Mucosa of descending colon (tissue), 3 donors: ENCODE measurements at regions not wholly inside any gene's neighbourhood (a gene's known extent, or its start where the extent isn't known, plus 50 kb on each side); places are given as distances from the start of the nearest gene placed in this dataset.
A peak's percentile ranks its signal among the peaks of the same experiment; 100 is the strongest.

Experiments used
- ATAC-seq: fragments of 200-7000 bp; cut with Tn5 transposase; one replicate; pipeline ENCODE4 v1.9.1; 2020; ENCODE audit warnings: mild to moderate bottlenecking, moderate library complexity
- DNase-seq, 3 donors: peaks; one replicate each; pipeline ENCODE4 v3.0.0-alpha.2; 2020
- H3K36me3 ChIP-seq: fragments of 200-600 bp; one replicate; pipeline ENCODE4 v1.8.0; 2021; ENCODE audit warnings: low read depth, mild to moderate bottlenecking
- H3K4me1 ChIP-seq: fragments of 200-600 bp; one replicate; pipeline ENCODE4 v1.8.0; 2021; ENCODE audit warnings: low read depth, mild to moderate bottlenecking
- H3K4me3 ChIP-seq: fragments of 200-600 bp; one replicate; pipeline ENCODE4 v1.8.0; 2021; ENCODE audit warnings: mild to moderate bottlenecking
- H3K9me3 ChIP-seq: fragments of 200-600 bp; one replicate; pipeline ENCODE4 v1.8.0; 2021; ENCODE audit warnings: mild to moderate bottlenecking
- CTCF ChIP-seq: fragments of 200-600 bp; IDR thresholded peaks from one replicate; pipeline ENCODE4 v1.8.0; 2022; ENCODE audit warnings: antibody characterized with exemption, mild to moderate bottlenecking
- intact Hi-C, 2 donors: fragments of 100-400 bp; cut with DNase I in 1 of 2; cut with micrococcal nuclease in 1 of 2; formaldehyde crosslinking; loops; one replicate each; pipeline versions ENCODE4 v1.11.0 to v1.11.1; 2022; cut with DNase I, micrococcal nuclease
- donor health status: DM: no; HTN: no; CAD: no; lungs with moderate emphysema.
- donor health status: DM: no; HTN: no; CAD: no.
- donor health status: DM: no; HTN: yes; CAD: no.

DNA sequence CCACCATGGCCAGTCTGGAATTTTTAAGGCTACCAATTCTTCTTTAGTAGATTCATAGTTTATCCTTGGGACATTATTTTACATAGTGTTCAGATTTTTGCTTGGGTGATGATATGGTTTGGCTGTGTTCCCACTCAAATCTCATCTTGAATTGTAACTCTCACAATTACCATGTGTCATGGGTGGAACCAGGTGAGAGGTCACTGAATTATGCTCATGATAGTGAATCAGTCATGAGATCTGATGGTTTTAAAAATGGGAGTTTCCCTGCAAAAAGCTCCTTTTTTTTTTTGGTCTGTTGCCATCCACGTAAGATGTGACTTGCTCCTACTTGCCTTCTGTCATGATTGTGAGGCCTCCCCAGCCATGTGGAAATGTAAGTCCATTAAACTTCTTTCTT lies 163.9 kb downstream of the GABRG2 start:
- peaks cover 2% of the 10 kb centered on the region for H3K9me3 ChIP-seq
- TF ChIP-seq CTCF = no peak
- intact Hi-C loops = no loop called here
- ATAC-seq (no peak), DNase-seq (no peak)
- H3K4me1 ChIP-seq = no peaks in the 10 kb centered on the region
- H3K36me3 ChIP-seq = no peaks in the 10 kb centered on the region
- no peak overlapping the region for H3K4me3 ChIP-seq

DNA sequence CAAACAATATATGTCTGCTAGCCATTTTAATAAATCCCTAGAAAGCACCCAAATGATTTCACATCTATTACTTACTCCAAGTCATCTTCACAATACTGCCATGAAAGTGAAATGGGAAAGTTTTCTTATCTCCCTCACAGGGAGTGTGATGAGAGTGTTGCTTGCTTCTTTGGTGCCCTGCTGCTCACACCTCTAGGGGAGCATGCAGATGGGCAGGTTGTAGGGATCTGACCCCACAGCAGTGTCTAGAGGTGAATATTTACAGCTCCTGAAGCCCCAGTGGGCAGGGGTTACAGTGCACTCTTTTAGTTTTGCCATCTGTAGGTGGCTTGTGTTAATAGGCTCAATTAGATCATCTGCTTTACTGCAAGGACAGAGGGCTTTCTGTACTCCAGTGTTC lies 173.2 kb downstream of the GABRG2 start:
- no peak for DNase-seq

GRCh38 chr5:162242416-162242815 lies 174.8 kb downstream of the GABRG2 start:
- ATAC-seq (no peak), DNase-seq (no peak)
- Histone ChIP-seq H3K4me3 (no peak overlapping the region), H3K4me1 (no peaks in the 10 kb centered on the region), H3K36me3 (no peaks in the 10 kb centered on the region), H3K9me3 (no peaks in the 10 kb centered on the region)
- TF ChIP-seq CTCF = no peak
- intact Hi-C loops = no loop called here

More for the DNA sequence above, 173.2 kb downstream of the GABRG2 start:
- no peak for TF ChIP-seq CTCF
- Histone ChIP-seq H3K36me3 (no peaks in the 10 kb centered on the region), H3K4me3 (no peak overlapping the region), H3K9me3 (peaks cover 6% of the 10 kb centered on the region), H3K4me1 (no peaks in the 10 kb centered on the region)
- intact Hi-C loops = no loop called here
- no peak for ATAC-seq

- TF ChIP-seq CTCF = no peak
- no peak for DNase-seq
- Histone ChIP-seq H3K36me3 (no peaks in the 10 kb centered on the region), H3K9me3 (no peaks in the 10 kb centered on the region), H3K4me1 (no peaks in the 10 kb centered on the region), H3K4me3 (no peak overlapping the region)
- intact Hi-C loops = no loop called here
- no peak for ATAC-seq
Observed at GRCh38 chr5:162243651-162244050, 176.1 kb downstream of the GABRG2 start.

DNA sequence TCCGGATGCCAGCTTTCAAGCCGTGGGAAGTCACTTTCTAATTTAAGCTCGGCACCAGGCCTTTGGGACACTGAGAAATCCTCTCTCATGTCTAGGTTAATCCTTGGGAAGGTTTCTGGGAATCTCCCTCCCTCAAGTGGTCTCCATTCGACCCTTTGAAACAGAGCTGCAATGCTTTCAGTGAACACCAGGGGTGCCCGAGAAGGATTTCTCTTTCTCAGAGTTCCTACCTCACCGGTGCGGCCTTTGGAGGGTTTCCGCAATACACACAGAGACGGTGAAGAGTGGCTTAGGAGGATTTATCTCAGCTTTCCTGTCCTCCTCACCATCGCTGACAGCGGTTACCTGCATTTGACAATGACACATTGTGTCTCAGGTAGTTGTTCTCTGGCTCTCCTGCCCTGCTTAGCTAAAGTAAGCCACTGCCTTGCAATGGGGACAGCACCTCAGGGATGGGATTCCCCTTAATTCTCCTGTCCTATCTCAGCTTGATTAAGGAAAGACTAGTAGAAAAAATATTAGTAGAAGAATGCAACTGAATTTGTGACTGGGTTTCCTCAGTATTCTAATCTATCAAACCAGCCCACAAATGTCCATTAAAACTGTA lies 180.6 kb downstream of the GABRG2 start:
- intact Hi-C loops = no loop called here
- no peak for TF ChIP-seq CTCF

DNA sequence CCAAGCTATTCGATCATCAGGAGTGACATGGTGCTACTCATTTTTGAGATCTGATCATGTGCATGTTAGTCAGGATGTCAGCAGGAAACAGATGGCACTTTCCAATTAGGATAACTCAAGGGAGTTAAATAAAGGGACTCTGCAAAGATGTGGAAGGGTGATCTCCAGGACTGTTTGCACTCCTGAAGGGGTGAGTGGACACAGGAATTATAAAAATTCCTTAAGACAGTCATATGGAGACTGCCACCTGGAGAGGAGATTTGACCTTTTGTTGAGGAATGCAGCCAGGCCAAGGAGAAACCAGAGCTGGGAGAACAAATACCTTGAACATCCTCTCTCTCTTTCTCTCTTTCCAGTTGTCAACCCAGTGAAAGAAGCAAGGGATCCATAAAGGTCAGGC lies 189.1 kb downstream of the GABRG2 start:
- intact Hi-C loops = no loop called here
- Histone ChIP-seq H3K9me3 (no peaks in the 10 kb centered on the region), H3K4me1 (no peaks in the 10 kb centered on the region), H3K36me3 (no peaks in the 10 kb centered on the region), H3K4me3 (no peak overlapping the region)
- ATAC-seq (no peak), DNase-seq (no peak)
- TF ChIP-seq CTCF = no peak

More for the DNA sequence above, 180.6 kb downstream of the GABRG2 start:
- DNase-seq = peak in 1 of 3 donors; percentile 4
- Histone ChIP-seq H3K36me3 (no peaks in the 10 kb centered on the region), H3K9me3 (no peaks in the 10 kb centered on the region), H3K4me1 (no peaks in the 10 kb centered on the region), H3K4me3 (no peak overlapping the region)
- ATAC-seq = no peak
